Glutamatergic neuron (in vitro differentiated cells): ENCODE measurements at regions not wholly inside any gene's neighbourhood (a gene's known extent, or its start where the extent isn't known, plus 50 kb on each side); places are given as distances from the start of the nearest gene placed in this dataset.
A peak's percentile ranks its signal among the peaks of the same experiment; 100 is the strongest.

ENCODE experiments used
- DNase-seq: peaks from one replicate; pipeline ENCODE4 v3.0.0; 2022
- H3K27ac Mint-ChIP-seq: one replicate; pipeline ENCODE4 v1.8.0; 2020; ENCODE audit warnings: mild to moderate bottlenecking, mixed read lengths, inconsistent platforms; ENCODE audit not compliant: unreplicated experiment
- H3K27me3 Mint-ChIP-seq: one replicate; pipeline ENCODE4 v1.8.0; 2020; ENCODE audit warnings: mild to moderate bottlenecking, moderate library complexity, mixed read lengths, inconsistent platforms; ENCODE audit not compliant: unreplicated experiment
- H3K36me3 Mint-ChIP-seq: one replicate; pipeline ENCODE4 v1.8.0; 2020; ENCODE audit warnings: mild to moderate bottlenecking, mixed read lengths, inconsistent platforms; ENCODE audit not compliant: unreplicated experiment
- H3K4me1 Mint-ChIP-seq: one replicate; pipeline ENCODE4 v1.8.0; 2020; ENCODE audit warnings: mild to moderate bottlenecking, low read depth, mixed read lengths, inconsistent platforms; ENCODE audit not compliant: unreplicated experiment
- H3K4me3 Mint-ChIP-seq: one replicate; pipeline ENCODE4 v1.8.0; 2020; ENCODE audit warnings: mild to moderate bottlenecking, mixed read lengths, inconsistent platforms; ENCODE audit not compliant: unreplicated experiment
- H3K9me3 Mint-ChIP-seq: one replicate; pipeline ENCODE4 v1.8.0; 2020; ENCODE audit warnings: mild to moderate bottlenecking, moderate library complexity, mixed read lengths, inconsistent platforms; ENCODE audit not compliant: unreplicated experiment
- CTCF ChIP-seq: fragments of 200-600 bp; sonication (generic); IDR thresholded peaks from one replicate; pipeline ENCODE4 v1.5.0; 2021; ENCODE audit not compliant: partially characterized antibody, unreplicated experiment

- no peaks in the 10 kb centered on the region for H3K27me3 Mint-ChIP-seq
- H3K4me3 Mint-ChIP-seq: no peak overlapping the region
- H3K27ac Mint-ChIP-seq: no peak overlapping the region
- H3K9me3 Mint-ChIP-seq: no peaks in the 10 kb centered on the region
- H3K4me1 Mint-ChIP-seq: peaks cover 5% of the 10 kb centered on the region
- no peak for DNase-seq
- no peaks in the 10 kb centered on the region for H3K36me3 Mint-ChIP-seq
- no peak for TF ChIP-seq CTCF
Measured at GRCh38 chr16:72560617-72561016, 388.7 kb upstream of the PMFBP1 start.

DNA sequence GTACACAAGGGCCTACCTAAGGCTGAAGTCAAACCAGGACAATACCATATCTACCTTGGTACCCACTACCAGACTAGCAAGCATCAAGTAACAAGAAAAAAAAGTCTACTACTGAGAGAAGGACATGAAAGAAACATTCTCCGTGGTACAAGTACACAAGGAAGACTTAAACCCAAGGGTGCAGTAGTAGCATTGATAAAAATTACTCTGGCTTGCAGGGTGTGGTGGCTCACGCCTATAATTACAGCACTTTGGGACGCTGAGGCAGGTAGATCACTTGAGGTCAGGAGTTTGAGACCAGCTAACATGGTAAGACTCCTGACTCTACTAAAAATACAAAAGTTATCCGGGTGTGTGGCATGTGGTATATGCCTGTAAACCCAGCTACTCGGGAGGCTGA lies 386.5 kb upstream of the PMFBP1 start:
- Mint-ChIP-seq H3K9me3 (no peaks in the 10 kb centered on the region), H3K4me1 (peaks cover 5% of the 10 kb centered on the region), H3K27ac (no peak overlapping the region), H3K4me3 (no peak overlapping the region), H3K36me3 (no peaks in the 10 kb centered on the region), H3K27me3 (no peaks in the 10 kb centered on the region)
- TF ChIP-seq CTCF: no peak
- DNase-seq: no peak

DNA sequence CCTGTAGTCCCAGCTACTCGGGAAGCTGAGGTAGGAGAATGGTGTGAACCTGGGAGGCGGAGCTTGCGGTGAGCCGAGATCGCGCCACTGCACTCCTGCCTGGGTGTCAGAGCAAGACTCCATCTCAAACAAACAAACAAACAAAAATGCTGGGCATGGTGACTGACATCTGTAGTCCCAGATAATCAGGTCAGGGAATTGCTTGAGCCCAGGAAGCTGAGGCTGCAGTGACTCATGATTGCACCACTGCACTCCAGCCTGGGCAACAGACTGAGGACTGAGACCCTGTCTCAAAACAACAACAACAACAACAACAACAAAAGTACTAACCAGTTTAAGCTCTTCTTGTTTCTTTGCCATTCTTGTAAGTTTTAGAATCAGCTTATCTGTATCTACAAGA lies 383.0 kb upstream of the PMFBP1 start:
- no peak for TF ChIP-seq CTCF
- Mint-ChIP-seq H3K27me3 (no peaks in the 10 kb centered on the region), H3K4me1 (no peaks in the 10 kb centered on the region), H3K4me3 (no peak overlapping the region), H3K9me3 (no peaks in the 10 kb centered on the region), H3K27ac (peak overlapping the region; percentile 43), H3K36me3 (no peaks in the 10 kb centered on the region)
- DNase-seq: no peak

GRCh38 chr16:72552654-72553053 lies 380.7 kb upstream of the PMFBP1 start:
- no peaks in the 10 kb centered on the region for H3K9me3 Mint-ChIP-seq
- no peak overlapping the region for H3K4me3 Mint-ChIP-seq
- TF ChIP-seq CTCF: no peak

GRCh38 chr16:72551649-72552048 lies 379.7 kb upstream of the PMFBP1 start:
- no peaks in the 10 kb centered on the region for H3K27me3 Mint-ChIP-seq
- H3K4me1 Mint-ChIP-seq: no peaks in the 10 kb centered on the region
- H3K27ac Mint-ChIP-seq: no peak overlapping the region
- peaks cover 6% of the 10 kb centered on the region for H3K36me3 Mint-ChIP-seq
- H3K4me3 Mint-ChIP-seq: no peak overlapping the region
- TF ChIP-seq CTCF: no peak
- no peaks in the 10 kb centered on the region for H3K9me3 Mint-ChIP-seq
- no peak for DNase-seq

More at GRCh38 chr16:72552654-72553053, 380.7 kb upstream of the PMFBP1 start:
- Mint-ChIP-seq H3K27ac (no peak overlapping the region), H3K36me3 (peaks cover 4% of the 10 kb centered on the region), H3K4me1 (no peaks in the 10 kb centered on the region), H3K27me3 (no peaks in the 10 kb centered on the region)
- DNase-seq: no peak
